WTC11 (cell line): ENCODE measurements at regions not wholly inside any gene's neighbourhood (a gene's known extent, or its start where the extent isn't known, plus 50 kb on each side); places are given as distances from the start of the nearest gene placed in this dataset.

ENCODE experiments used
- ATAC-seq: fragments of 200-7000 bp; cut with Tn5 transposase; 2 replicates; pipeline ENCODE4 v1.10.0; 2021; ENCODE audit warnings: mild to moderate bottlenecking, moderate library complexity
- CTCF ChIA-PET: fragments of 300-600 bp; sonication (Branson Sonifier 250); formaldehyde crosslinking; loops from one replicate; lab custom pipeline; 2021; ENCODE audit warnings: antibody characterized with exemption; lab: Charles Lee
- POLR2A ChIA-PET: fragments of 350-600 bp; sonication (Branson Sonifier 250); formaldehyde crosslinking; loops from one replicate; lab custom pipeline; 2021; ENCODE audit warnings: antibody characterized with exemption; lab: Charles Lee
- DNase-seq: peaks from one replicate; pipeline ENCODE4 v3.0.0; 2021; ENCODE audit warnings: low spot score
- H3K27ac Mint-ChIP-seq: 2 replicates; pipeline ENCODE4 v1.8.0; 2021; ENCODE audit warnings: mixed read lengths
- H3K27me3 Mint-ChIP-seq: 2 replicates; pipeline ENCODE4 v1.8.0; 2021; ENCODE audit warnings: low read depth, mild to moderate bottlenecking, moderate library complexity, mixed read lengths
- H3K36me3 Mint-ChIP-seq: 2 replicates; pipeline ENCODE4 v1.8.0; 2021; ENCODE audit warnings: mixed read lengths
- H3K4me1 Mint-ChIP-seq: 2 replicates; pipeline ENCODE4 v1.8.0; 2022; ENCODE audit warnings: mixed read lengths
- H3K4me3 Mint-ChIP-seq: 2 replicates; pipeline ENCODE4 v1.8.0; 2021; ENCODE audit warnings: mild to moderate bottlenecking, moderate library complexity, mixed read lengths
- H3K9me3 Mint-ChIP-seq: 2 replicates; pipeline ENCODE4 v1.8.0; 2021; ENCODE audit warnings: mixed read lengths
- ELF4 ChIP-seq: sonication (generic); formaldehyde crosslinking; IDR thresholded peaks from 2 replicates; pipeline ENCODE4 v1.8.1; 2022; ENCODE audit warnings: low read depth, mild to moderate bottlenecking, moderate library complexity, missing genetic modification reagents
- ETV6 ChIP-seq: sonication (generic); formaldehyde crosslinking; IDR thresholded peaks from 2 replicates; pipeline ENCODE4 v1.8.1; 2022; ENCODE audit warnings: mild to moderate bottlenecking, missing genetic modification reagents
- FOXK1 ChIP-seq: sonication (generic); formaldehyde crosslinking; IDR thresholded peaks from 2 replicates; pipeline ENCODE4 v1.8.0; 2022; ENCODE audit warnings: mild to moderate bottlenecking, moderate library complexity, missing genetic modification reagents
- GTF2I ChIP-seq: fragments of 250-450 bp; sonication (Bioruptor Pico); conservative IDR thresholded peaks from 2 replicates; pipeline ENCODE4 v1.4.0; 2021; ENCODE audit warnings: mild to moderate bottlenecking
- IRF2 ChIP-seq: sonication (generic); formaldehyde crosslinking; IDR thresholded peaks from 2 replicates; pipeline ENCODE4 v1.8.0; 2022; ENCODE audit warnings: low read depth, missing genetic modification reagents, borderline replicate concordance
- NFE2L1 ChIP-seq: sonication (generic); formaldehyde crosslinking; IDR thresholded peaks from 2 replicates; pipeline ENCODE4 v1.8.1; 2023; ENCODE audit warnings: missing genetic modification reagents
- NR3C1 ChIP-seq: sonication (generic); formaldehyde crosslinking; conservative IDR thresholded peaks from 2 replicates; pipeline ENCODE4 v1.8.1; 2023; ENCODE audit warnings: low read depth, mild to moderate bottlenecking, missing genetic modification reagents
- PREB ChIP-seq: sonication (generic); formaldehyde crosslinking; IDR thresholded peaks from 2 replicates; pipeline ENCODE4 v1.8.1; 2022; ENCODE audit warnings: mild to moderate bottlenecking, missing genetic modification reagents, moderate library complexity, borderline replicate concordance
- TEAD4 ChIP-seq: sonication (generic); formaldehyde crosslinking; IDR thresholded peaks from 2 replicates; pipeline ENCODE4 v1.8.0; 2022; ENCODE audit warnings: mild to moderate bottlenecking, missing genetic modification reagents
- TP53 ChIP-seq: sonication (generic); formaldehyde crosslinking; IDR thresholded peaks from 2 replicates; pipeline ENCODE4 v1.8.1; 2023; ENCODE audit warnings: mild to moderate bottlenecking, missing genetic modification reagents
- ZNF121 ChIP-seq: sonication (generic); formaldehyde crosslinking; IDR thresholded peaks from 2 replicates; pipeline ENCODE4 v1.8.0; 2023; ENCODE audit warnings: missing genetic modification reagents
- ZNF232 ChIP-seq: sonication (generic); formaldehyde crosslinking; IDR thresholded peaks from 2 replicates; pipeline ENCODE4 v1.8.0; 2022; ENCODE audit warnings: mild to moderate bottlenecking, missing genetic modification reagents
- TF ChIP-seq, protein P1 (sequence below): fragments of 250-450 bp; sonication (Bioruptor Pico); IDR thresholded peaks from 2 replicates; pipeline ENCODE4 v1.9.0; 2021; ENCODE audit warnings: mild to moderate bottlenecking, borderline replicate concordance
- TF ChIP-seq, protein P2 (sequence below): sonication (generic); formaldehyde crosslinking; IDR thresholded peaks from 2 replicates; pipeline ENCODE4 v1.8.1; 2023; ENCODE audit warnings: mild to moderate bottlenecking, missing genetic modification reagents, moderate library complexity
- TF ChIP-seq, protein P3 (sequence below): sonication (generic); formaldehyde crosslinking; IDR thresholded peaks from 2 replicates; pipeline ENCODE4 v1.8.1; 2023; ENCODE audit warnings: mild to moderate bottlenecking, missing genetic modification reagents
- TF ChIP-seq, protein P4 (sequence below): fragments of 250-450 bp; sonication (Bioruptor Pico); IDR thresholded peaks from 2 replicates; pipeline ENCODE4 v1.9.0; 2021; ENCODE audit warnings: moderate library complexity, mild to moderate bottlenecking, inconsistent platforms, borderline replicate concordance
- TF ChIP-seq, protein P5 (sequence below): sonication (generic); formaldehyde crosslinking; IDR thresholded peaks from 2 replicates; pipeline ENCODE4 v1.8.0; 2022; ENCODE audit warnings: mild to moderate bottlenecking, missing genetic modification reagents
- TF ChIP-seq, protein P6 (sequence below): fragments of 250-450 bp; sonication (Bioruptor Pico); IDR thresholded peaks from 2 replicates; pipeline ENCODE4 v1.9.0; 2021; ENCODE audit warnings: mild to moderate bottlenecking
- TF ChIP-seq, protein P7 (sequence below): fragments of 250-450 bp; sonication (Bioruptor Pico); conservative IDR thresholded peaks from 2 replicates; pipeline ENCODE4 v1.9.0; 2021; ENCODE audit warnings: mild to moderate bottlenecking

DNA sequence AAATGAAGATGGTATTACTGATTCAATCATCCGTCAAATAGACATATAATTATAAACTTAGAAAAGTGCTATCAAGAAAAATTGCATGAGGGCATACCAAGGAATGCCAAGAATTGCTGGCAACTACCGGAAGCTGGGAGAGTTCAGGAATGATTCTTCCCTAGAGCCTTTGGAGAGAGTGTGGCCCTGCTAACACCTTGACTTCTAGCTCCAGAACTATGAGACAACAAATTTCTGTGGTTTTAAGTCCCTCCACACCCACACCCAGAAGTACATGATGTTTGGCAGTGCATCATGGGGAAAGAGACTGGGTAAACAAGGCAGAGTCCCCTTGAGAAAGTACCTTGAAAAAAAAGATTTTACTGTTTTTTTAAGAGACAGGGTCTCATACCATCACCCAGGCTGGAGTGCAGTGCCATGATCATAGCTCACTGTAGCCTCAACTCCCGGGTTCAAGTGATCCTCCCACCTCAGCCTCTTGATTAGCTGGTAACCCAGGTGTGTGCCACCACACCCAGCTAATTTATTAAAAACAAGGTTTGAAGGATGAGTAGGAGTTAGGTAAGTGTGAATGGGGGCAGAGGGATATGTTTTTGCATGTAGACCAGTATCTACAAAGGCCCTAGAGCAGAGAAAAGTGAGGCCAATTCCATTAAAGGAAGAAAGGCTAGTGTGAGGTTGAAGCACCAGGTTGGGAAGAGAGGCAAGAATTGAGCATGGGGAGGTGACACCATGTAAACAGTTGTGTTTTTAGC, 53.1 kb downstream of the GSX2 start:
- Mint-ChIP-seq H3K9me3 (peaks cover 25% of the 10 kb centered on the region), H3K27me3 (no peaks in the 10 kb centered on the region; the same call in 1 of the 2 replicates), H3K36me3 (0 out of 2 replicates have a peak, but pooled peaks cover 6% of the 10 kb centered on the region), H3K4me3 (no peak overlapping the region), H3K4me1 (no peaks in the 10 kb centered on the region), H3K27ac (no peak overlapping the region)
- POLR2A ChIA-PET = no interaction called here
- DNase-seq = no peak
- ATAC-seq = no peak
- CTCF ChIA-PET = interaction anchor here (1.0 kb wide), 1 partner anchor 81 kb away, joined by 3 read pairs; no protein-coding TSS in a partner anchor
- TF ChIP-seq, protein P1, sequence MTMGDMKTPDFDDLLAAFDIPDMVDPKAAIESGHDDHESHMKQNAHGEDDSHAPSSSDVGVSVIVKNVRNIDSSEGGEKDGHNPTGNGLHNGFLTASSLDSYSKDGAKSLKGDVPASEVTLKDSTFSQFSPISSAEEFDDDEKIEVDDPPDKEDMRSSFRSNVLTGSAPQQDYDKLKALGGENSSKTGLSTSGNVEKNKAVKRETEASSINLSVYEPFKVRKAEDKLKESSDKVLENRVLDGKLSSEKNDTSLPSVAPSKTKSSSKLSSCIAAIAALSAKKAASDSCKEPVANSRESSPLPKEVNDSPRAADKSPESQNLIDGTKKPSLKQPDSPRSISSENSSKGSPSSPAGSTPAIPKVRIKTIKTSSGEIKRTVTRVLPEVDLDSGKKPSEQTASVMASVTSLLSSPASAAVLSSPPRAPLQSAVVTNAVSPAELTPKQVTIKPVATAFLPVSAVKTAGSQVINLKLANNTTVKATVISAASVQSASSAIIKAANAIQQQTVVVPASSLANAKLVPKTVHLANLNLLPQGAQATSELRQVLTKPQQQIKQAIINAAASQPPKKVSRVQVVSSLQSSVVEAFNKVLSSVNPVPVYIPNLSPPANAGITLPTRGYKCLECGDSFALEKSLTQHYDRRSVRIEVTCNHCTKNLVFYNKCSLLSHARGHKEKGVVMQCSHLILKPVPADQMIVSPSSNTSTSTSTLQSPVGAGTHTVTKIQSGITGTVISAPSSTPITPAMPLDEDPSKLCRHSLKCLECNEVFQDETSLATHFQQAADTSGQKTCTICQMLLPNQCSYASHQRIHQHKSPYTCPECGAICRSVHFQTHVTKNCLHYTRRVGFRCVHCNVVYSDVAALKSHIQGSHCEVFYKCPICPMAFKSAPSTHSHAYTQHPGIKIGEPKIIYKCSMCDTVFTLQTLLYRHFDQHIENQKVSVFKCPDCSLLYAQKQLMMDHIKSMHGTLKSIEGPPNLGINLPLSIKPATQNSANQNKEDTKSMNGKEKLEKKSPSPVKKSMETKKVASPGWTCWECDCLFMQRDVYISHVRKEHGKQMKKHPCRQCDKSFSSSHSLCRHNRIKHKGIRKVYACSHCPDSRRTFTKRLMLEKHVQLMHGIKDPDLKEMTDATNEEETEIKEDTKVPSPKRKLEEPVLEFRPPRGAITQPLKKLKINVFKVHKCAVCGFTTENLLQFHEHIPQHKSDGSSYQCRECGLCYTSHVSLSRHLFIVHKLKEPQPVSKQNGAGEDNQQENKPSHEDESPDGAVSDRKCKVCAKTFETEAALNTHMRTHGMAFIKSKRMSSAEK (CRISPR knock-in tag) = no peak
- TF ChIP-seq, protein P2, sequence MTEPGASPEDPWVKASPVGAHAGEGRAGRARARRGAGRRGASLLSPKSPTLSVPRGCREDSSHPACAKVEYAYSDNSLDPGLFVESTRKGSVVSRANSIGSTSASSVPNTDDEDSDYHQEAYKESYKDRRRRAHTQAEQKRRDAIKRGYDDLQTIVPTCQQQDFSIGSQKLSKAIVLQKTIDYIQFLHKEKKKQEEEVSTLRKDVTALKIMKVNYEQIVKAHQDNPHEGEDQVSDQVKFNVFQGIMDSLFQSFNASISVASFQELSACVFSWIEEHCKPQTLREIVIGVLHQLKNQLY = no peak
- TF ChIP-seq ZNF232 (no peak), NFE2L1 (CRISPR knock-in tag) (no peak), TEAD4 (CRISPR knock-in tag) (no peak), NR3C1 (CRISPR knock-in tag) (no peak), ZNF121 (CRISPR knock-in tag) (no peak), GTF2I (CRISPR knock-in tag) (no peak), IRF2 (no peak), FOXK1 (CRISPR knock-in tag) (no peak), TP53 (CRISPR knock-in tag) (no peak), ELF4 (no peak), ETV6 (CRISPR knock-in tag) (no peak), PREB (CRISPR knock-in tag) (no peak)
- TF ChIP-seq, protein P3, sequence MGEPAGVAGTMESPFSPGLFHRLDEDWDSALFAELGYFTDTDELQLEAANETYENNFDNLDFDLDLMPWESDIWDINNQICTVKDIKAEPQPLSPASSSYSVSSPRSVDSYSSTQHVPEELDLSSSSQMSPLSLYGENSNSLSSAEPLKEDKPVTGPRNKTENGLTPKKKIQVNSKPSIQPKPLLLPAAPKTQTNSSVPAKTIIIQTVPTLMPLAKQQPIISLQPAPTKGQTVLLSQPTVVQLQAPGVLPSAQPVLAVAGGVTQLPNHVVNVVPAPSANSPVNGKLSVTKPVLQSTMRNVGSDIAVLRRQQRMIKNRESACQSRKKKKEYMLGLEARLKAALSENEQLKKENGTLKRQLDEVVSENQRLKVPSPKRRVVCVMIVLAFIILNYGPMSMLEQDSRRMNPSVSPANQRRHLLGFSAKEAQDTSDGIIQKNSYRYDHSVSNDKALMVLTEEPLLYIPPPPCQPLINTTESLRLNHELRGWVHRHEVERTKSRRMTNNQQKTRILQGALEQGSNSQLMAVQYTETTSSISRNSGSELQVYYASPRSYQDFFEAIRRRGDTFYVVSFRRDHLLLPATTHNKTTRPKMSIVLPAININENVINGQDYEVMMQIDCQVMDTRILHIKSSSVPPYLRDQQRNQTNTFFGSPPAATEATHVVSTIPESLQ = no peak
- TF ChIP-seq, protein P4, sequence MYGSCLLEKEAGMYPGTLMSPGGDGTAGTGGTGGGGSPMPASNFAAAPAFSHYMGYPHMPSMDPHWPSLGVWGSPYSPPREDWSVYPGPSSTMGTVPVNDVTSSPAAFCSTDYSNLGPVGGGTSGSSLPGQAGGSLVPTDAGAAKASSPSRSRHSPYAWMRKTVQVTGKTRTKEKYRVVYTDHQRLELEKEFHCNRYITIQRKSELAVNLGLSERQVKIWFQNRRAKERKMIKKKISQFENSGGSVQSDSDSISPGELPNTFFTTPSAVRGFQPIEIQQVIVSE (CRISPR knock-in tag) = no peak
- TF ChIP-seq, protein P5, sequence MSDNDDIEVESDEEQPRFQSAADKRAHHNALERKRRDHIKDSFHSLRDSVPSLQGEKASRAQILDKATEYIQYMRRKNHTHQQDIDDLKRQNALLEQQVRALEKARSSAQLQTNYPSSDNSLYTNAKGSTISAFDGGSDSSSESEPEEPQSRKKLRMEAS (CRISPR knock-in tag) = no peak
- TF ChIP-seq, protein P6, sequence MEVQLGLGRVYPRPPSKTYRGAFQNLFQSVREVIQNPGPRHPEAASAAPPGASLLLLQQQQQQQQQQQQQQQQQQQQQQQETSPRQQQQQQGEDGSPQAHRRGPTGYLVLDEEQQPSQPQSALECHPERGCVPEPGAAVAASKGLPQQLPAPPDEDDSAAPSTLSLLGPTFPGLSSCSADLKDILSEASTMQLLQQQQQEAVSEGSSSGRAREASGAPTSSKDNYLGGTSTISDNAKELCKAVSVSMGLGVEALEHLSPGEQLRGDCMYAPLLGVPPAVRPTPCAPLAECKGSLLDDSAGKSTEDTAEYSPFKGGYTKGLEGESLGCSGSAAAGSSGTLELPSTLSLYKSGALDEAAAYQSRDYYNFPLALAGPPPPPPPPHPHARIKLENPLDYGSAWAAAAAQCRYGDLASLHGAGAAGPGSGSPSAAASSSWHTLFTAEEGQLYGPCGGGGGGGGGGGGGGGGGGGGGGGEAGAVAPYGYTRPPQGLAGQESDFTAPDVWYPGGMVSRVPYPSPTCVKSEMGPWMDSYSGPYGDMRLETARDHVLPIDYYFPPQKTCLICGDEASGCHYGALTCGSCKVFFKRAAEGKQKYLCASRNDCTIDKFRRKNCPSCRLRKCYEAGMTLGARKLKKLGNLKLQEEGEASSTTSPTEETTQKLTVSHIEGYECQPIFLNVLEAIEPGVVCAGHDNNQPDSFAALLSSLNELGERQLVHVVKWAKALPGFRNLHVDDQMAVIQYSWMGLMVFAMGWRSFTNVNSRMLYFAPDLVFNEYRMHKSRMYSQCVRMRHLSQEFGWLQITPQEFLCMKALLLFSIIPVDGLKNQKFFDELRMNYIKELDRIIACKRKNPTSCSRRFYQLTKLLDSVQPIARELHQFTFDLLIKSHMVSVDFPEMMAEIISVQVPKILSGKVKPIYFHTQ (CRISPR knock-in tag) = no peak
- TF ChIP-seq, protein P7, sequence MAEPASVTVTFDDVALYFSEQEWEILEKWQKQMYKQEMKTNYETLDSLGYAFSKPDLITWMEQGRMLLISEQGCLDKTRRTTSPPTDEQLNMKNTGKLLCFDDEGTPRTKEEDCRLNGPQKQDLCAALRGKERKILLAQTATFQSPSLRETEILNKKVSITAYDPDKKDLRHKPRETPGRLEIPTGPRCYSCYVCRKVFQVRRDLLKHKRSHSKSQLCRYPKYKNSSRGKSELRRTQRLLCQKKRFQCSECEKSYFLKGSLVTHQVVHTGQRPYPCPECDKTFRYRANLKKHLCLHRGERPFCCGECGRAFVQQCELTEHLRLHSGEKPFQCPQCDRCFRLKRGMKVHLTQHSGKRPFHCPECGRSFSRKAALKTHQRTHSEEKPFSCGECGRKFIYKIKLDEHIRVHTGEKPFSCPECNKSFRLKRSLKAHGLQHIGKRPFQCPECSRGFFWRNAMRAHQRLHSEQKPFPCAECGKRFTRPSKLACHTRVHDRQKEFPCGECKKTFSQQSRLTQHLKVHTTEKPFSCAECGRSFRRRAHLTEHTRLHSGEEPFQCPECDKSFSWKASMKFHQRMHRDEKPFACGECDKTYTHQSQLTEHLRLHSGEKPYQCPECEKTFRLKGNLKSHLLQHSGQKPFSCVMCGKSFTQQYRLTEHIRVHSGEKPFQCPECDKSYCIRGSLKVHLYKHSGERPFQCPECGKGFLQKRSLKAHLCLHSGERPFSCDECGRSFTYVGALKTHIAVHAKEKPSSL (CRISPR knock-in tag) = no peak
